ENCODE measurements at regions not wholly inside any gene's neighbourhood (a gene's known extent, or its start where the extent isn't known, plus 50 kb on each side); places are given as distances from the start of the nearest gene placed in this dataset.
"Not testable (repeated sequence)": the region's sequence is repeated elsewhere in the genome, so short reads cannot be mapped to it uniquely, and the experiment has no call there.

DNA sequence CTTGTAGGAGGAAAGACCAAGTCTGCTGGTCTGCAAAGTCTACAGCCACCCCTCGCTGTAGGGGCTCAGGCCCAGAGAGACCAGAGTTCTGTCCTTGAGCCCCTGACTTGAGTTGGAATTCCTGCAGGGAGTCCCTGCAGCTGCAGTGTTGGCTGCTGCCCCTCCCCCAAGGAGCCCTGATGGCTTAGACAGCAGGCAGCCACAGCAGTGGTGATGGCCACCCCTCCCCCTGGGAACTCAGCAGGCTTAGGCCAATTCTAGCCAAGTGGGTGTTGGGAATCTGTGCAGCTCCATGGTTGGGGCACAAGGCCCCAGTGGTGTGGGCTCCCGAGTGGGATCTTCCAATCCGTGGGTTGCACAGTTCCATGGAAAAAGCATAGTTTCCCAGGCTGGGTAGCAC, 345.4 kb downstream of the CD109 start:
- no peak for TF ChIP-seq CTCF (IDR thresholded peaks at IDR 0.05; ENCODE audit: insufficient read depth, low read depth, low read length)
- H3K4me3 ChIP-seq (ENCODE audit: low read depth, low read length), result no peak overlapping the region
- DNase-seq (ENCODE audit: low read depth), result no peak

DNA sequence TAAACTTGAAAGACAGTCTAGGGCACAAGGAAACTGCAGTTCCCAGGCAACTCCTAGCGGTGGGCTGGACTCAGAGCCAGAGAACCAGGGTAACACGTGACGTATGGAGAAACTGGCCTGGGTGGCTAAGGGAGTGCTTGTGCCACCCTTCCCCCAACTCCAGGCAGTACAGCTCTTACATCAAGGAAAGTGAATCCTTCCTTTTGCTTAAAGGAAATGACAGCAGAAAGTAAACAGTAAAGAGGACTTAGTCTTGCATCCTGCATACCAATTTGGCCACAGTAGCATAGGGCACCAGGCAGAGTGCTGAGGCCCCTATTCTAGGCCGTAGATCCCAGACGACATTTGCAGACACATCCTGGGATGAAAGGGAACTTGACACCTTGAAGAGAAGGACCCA, 322.8 kb downstream of the CD109 start:
- no peak for DNase-seq (ENCODE audit: low read depth)
- TF ChIP-seq CTCF (IDR thresholded peaks at IDR 0.05; ENCODE audit: insufficient read depth, low read depth, low read length), result no peak
- H3K4me3 ChIP-seq (ENCODE audit: low read depth, low read length), result no peak overlapping the region

- TF ChIP-seq CTCF (IDR thresholded peaks at IDR 0.05; ENCODE audit: insufficient read depth, low read depth, low read length), result no peak
- H3K4me3 ChIP-seq (ENCODE audit: low read depth, low read length), result no peak overlapping the region
Measured at GRCh38 chr6:74015427-74015826, 319.4 kb downstream of the CD109 start.

DNA sequence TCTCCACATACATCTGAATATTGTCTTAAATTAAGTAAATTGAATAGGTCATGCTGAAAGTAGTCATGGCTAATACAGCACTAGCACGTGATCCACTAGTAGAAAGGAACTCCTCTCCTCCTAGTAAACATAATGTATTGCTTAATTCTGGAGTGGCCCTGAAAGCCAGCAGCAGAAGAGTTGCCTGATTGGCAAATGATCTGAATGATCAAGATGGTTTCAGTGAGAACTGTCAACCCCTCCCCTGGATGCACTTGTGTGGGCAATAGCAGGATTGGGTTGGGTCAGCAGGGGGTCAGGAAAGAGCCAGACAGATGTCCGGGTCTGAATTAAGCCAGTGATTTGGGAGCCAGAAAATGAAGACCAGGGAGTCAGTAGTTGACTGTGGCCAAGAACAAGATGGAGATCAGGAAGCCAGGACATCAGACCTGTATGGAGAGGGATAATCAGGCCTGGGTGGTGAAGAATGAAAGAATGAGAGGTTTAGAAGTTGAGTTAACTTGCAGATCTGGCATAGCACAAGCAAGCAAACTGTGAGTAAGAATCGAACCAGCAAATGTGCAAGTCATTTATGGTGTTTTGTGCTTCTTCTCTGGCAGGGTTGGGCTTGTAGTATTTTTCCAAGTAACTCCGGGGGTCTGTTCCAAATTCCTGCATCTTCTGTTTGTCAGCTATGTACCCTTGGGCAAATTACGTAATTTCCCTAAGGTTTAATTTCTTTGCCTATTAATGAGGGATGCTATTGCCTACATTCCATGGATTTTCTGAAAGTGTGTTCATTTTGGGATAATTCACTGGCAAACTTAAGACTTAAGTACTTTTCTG, 304.9 kb downstream of the CD109 start:
- DNase-seq (ENCODE audit: low read depth), result peak; percentile 20

More at GRCh38 chr6:74015427-74015826, 319.4 kb downstream of the CD109 start:
- DNase-seq (ENCODE audit: low read depth), result no peak

DNA sequence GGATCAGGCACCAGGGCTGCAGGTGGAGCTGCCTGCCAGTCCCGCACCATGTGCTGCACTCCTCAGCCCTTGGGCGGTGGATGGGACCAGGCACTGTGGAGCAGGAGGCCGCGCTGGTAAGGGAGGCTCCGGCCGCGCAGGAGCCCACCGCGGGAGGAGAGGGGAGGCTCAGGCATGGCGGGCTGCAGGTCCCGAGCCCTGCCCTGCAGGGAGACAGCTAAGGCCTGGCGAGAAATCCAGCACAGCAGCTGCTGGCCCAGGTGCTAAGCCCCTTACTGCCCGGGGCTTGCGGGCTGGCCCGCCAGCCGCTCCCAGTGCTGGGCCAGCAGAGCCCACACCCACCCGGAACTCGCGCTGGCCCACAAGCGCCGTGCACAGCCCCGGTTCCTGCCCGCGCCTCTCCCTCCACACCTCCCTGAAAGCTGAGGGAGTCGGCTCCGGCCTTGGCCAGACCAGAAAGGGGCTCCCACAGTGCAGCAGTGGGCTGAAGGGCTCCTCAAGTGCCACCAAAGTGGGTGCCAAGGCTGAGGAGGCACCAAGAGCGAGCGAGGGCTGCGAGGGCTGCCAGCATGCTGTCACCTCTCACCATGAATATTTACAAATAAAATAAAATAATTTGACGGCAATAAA, 294.7 kb downstream of the CD109 start:
- DNase-seq (ENCODE audit: low read depth); H3K4me3 ChIP-seq (ENCODE audit: low read depth, low read length): not testable (repeated sequence)

More for the DNA sequence above, 304.9 kb downstream of the CD109 start:
- H3K4me3 ChIP-seq (ENCODE audit: low read depth, low read length), result no peak overlapping the region
- no peak for TF ChIP-seq CTCF (IDR thresholded peaks at IDR 0.05; ENCODE audit: insufficient read depth, low read depth, low read length)

DNA sequence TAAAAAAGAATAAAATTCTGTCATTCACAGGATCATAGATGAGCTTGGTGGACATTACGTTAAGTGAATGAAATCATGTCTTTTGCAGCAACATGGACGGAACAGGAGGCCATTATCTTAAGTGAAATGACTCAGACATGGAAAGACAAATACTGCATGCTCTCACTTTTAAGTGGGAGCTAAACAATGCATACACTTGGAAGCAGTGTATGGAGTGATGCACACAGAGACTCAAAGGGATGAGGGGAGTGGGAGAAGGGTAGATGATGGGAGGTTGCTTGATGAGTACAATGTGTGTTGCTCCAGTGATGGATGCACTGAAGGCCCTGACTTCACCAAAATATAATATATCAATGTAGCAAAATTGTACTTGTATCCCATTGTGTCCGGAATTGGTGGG, 293.4 kb downstream of the CD109 start:
- TF ChIP-seq CTCF (IDR thresholded peaks at IDR 0.05; ENCODE audit: insufficient read depth, low read depth, low read length), result no peak
- no peak overlapping the region for H3K4me3 ChIP-seq (ENCODE audit: low read depth, low read length)
- no peak for DNase-seq (ENCODE audit: low read depth)

- peak; percentile 13 for DNase-seq (ENCODE audit: low read depth)
- no peak overlapping the region for H3K4me3 ChIP-seq (ENCODE audit: low read depth, low read length)
- TF ChIP-seq CTCF (IDR thresholded peaks at IDR 0.05; ENCODE audit: insufficient read depth, low read depth, low read length), result peak; percentile 18
Measured at GRCh38 chr6:73985891-73986290, 289.9 kb downstream of the CD109 start.

All from fibroblast of villous mesenchyme (primary cell).